H1 (cell line): ENCODE measurements at regions not wholly inside any gene's neighbourhood (a gene's known extent, or its start where the extent isn't known, plus 50 kb on each side); places are given as distances from the start of the nearest gene placed in this dataset.

Experiments
- CTCF ChIA-PET: fragments of 300-600 bp; sonication (Branson Sonifier 250); formaldehyde crosslinking; loops from one replicate; lab custom pipeline; 2021; ENCODE audit not compliant: partially characterized antibody; lab: Charles Lee
- POLR2A ChIA-PET: fragments of 300-600 bp; sonication (Branson Sonifier 250); formaldehyde crosslinking; loops from one replicate; lab custom pipeline; 2021; ENCODE audit warnings: inconsistent platforms; ENCODE audit not compliant: partially characterized antibody; lab: Charles Lee
- DNase-seq, 2 experiments: peaks; one replicate each; pipeline versions ENCODE4 v3.0.0 to v3.0.0-alpha.2; 2010 to 2022; ENCODE audit warnings: low spot score in 2 of 2, low read depth in 1 of 2, mixed read lengths in 1 of 2
- FAIRE-seq: peaks from 2 replicates; lab custom pipeline; 2011; peaks lifted over from hg19 to GRCh38; lab: Jason Lieb, UNC
- H2AFZ ChIP-seq: 2 replicates; pipeline ENCODE4 v1.8.1; 2012; ENCODE audit warnings: low read length, inconsistent platforms
- H2AK5ac ChIP-seq: 2 replicates; pipeline ENCODE4 v1.6.1; 2013; ENCODE audit warnings: low read depth, low read length
- H2BK120ac ChIP-seq: replicated peaks from 2 replicates; pipeline ENCODE3; 2013; ENCODE audit warnings: low read depth, low read length, inconsistent platforms
- H2BK12ac ChIP-seq: 2 replicates; pipeline ENCODE4 v1.6.1; 2013; ENCODE audit warnings: low read depth, low read length
- H2BK15ac ChIP-seq: 2 replicates; pipeline ENCODE4 v1.6.1; 2013; ENCODE audit warnings: low read length
- H2BK20ac ChIP-seq: 2 replicates; pipeline ENCODE4 v1.6.1; 2013; ENCODE audit warnings: low read length
- H2BK5ac ChIP-seq: 2 replicates; pipeline ENCODE4 v1.6.1; 2013; ENCODE audit warnings: low read depth, low read length
- H3K14ac ChIP-seq: 2 replicates; pipeline ENCODE4 v1.6.1; 2013; ENCODE audit warnings: inconsistent platforms; ENCODE audit not compliant: insufficient read length
- H3K18ac ChIP-seq: 2 replicates; pipeline ENCODE4 v1.6.1; 2013; ENCODE audit warnings: low read length; ENCODE audit errors: extremely low read depth
- H3K23ac ChIP-seq: 2 replicates; pipeline ENCODE4 v1.6.1; 2013; ENCODE audit warnings: inconsistent platforms; ENCODE audit not compliant: insufficient read length
- H3K23me2 ChIP-seq: 2 replicates; pipeline ENCODE4 v1.6.1; 2013; ENCODE audit warnings: low read depth, low read length
- H3K27ac ChIP-seq: 2 replicates; pipeline ENCODE4 v1.6.1; 2011; ENCODE audit warnings: low read depth, low read length, inconsistent platforms
- H3K27me3 ChIP-seq, 4 experiments: replicated peaks in 1 of 4; 1 replicate in 1 of 4; 2 replicates in 3 of 4; pipeline versions ENCODE4 v1.6.1 to v1.8.1; 2011 to 2013; ENCODE audit warnings: low read length in 3 of 4, mild to moderate bottlenecking in 3 of 4, inconsistent platforms in 2 of 4, mixed read lengths in 2 of 4, moderate library complexity in 1 of 4; ENCODE audit not compliant: control insufficient read depth in 3 of 4, insufficient read depth in 3 of 4; ENCODE audit errors: extremely low read depth in 1 of 4
- H3K36me3 ChIP-seq, 4 experiments: 2 replicates each; pipeline versions ENCODE4 v1.6.1 to v1.8.1; 2011 to 2013; ENCODE audit warnings: mild to moderate bottlenecking in 4 of 4, low read length in 3 of 4, moderate library complexity in 2 of 4, control low read depth in 1 of 4, inconsistent platforms in 1 of 4; ENCODE audit not compliant: insufficient read depth in 4 of 4, control insufficient read depth in 2 of 4
- H3K4ac ChIP-seq: replicated peaks from 2 replicates; pipeline ENCODE3; 2013; ENCODE audit warnings: low read length, low read depth, mixed read lengths, inconsistent platforms; ENCODE audit not compliant: insufficient read length
- H3K4me1 ChIP-seq, 4 experiments: replicated peaks in 1 of 4; 1 replicate in 1 of 4; 2 replicates in 3 of 4; pipeline versions ENCODE4 v1.6.1 to v1.8.1; 2011 to 2013; ENCODE audit warnings: low read length in 3 of 4, inconsistent platforms in 2 of 4, mixed read lengths in 1 of 4; ENCODE audit not compliant: insufficient read depth in 4 of 4, control insufficient read depth in 3 of 4
- H3K4me2 ChIP-seq, 2 experiments: 2 replicates each; pipeline versions ENCODE4 v1.6.1 to v1.8.1; 2011 to 2013; ENCODE audit warnings: low read depth in 2 of 2, low read length in 2 of 2, control low read depth in 1 of 2, inconsistent platforms in 1 of 2, mild to moderate bottlenecking in 1 of 2; ENCODE audit not compliant: insufficient read depth in 1 of 2
- H3K4me3 ChIP-seq, 4 experiments: fragments of 200-600, 300-600 bp in 1 of 4; sonication (generic), shearing (Covaris generic), sonication (Bioruptor Twin) in 1 of 4; 2 replicates each; pipeline versions ENCODE4 v1.5.1 to v1.8.1; 2011 to 2016; ENCODE audit warnings: low read length in 4 of 4, low read depth in 3 of 4, control low read depth in 2 of 4, inconsistent platforms in 2 of 4, mild to moderate bottlenecking in 2 of 4, mixed read lengths in 1 of 4, moderate library complexity in 1 of 4; ENCODE audit not compliant: insufficient read depth in 2 of 4; ENCODE audit errors: extremely low read depth in 1 of 4
- H3K56ac ChIP-seq: replicated peaks from 2 replicates; pipeline ENCODE3; 2013; ENCODE audit warnings: low read depth, mild to moderate bottlenecking, mixed read lengths, low read length, inconsistent platforms; ENCODE audit not compliant: insufficient read length
- H3K79me1 ChIP-seq: 2 replicates; pipeline ENCODE4 v1.6.1; 2013; ENCODE audit warnings: low read depth, low read length, control low read depth
- H3K79me2 ChIP-seq, 2 experiments: 2 replicates each; pipeline versions ENCODE4 v1.6.1 to v1.8.1; 2012 to 2013; ENCODE audit warnings: low read length in 2 of 2, mild to moderate bottlenecking in 2 of 2, inconsistent platforms in 1 of 2; ENCODE audit not compliant: insufficient read depth in 2 of 2, control insufficient read depth in 1 of 2
- H3K9ac ChIP-seq, 4 experiments: replicated peaks in 1 of 4; 1 replicate in 1 of 4; 2 replicates in 3 of 4; pipeline versions ENCODE4 v1.6.1 to v1.8.1; 2011 to 2013; ENCODE audit warnings: low read depth in 3 of 4, low read length in 3 of 4, control low read depth in 2 of 4, mild to moderate bottlenecking in 2 of 4, moderate library complexity in 2 of 4, inconsistent platforms in 1 of 4; ENCODE audit errors: extremely low read depth in 1 of 4
- H3K9me3 ChIP-seq, 2 experiments: 2 replicates each; pipeline versions ENCODE4 v1.6.1 to v1.8.1; 2012 to 2013; ENCODE audit warnings: mild to moderate bottlenecking in 2 of 2, moderate library complexity in 2 of 2, control low read depth in 1 of 2, inconsistent platforms in 1 of 2, low read depth in 1 of 2, low read length in 1 of 2, mixed read lengths in 1 of 2; ENCODE audit not compliant: insufficient read depth in 2 of 2
- H4K20me1 ChIP-seq, 2 experiments: replicated peaks in 1 of 2; 2 replicates each; pipeline versions ENCODE3 to v1.8.1; 2011 to 2013; ENCODE audit warnings: inconsistent platforms in 2 of 2, low read length in 2 of 2, mild to moderate bottlenecking in 1 of 2; ENCODE audit not compliant: insufficient read depth in 2 of 2, control insufficient read depth in 1 of 2
- H4K5ac ChIP-seq: 2 replicates; pipeline ENCODE4 v1.6.1; 2013; ENCODE audit warnings: low read length, low read depth, mixed read lengths, inconsistent platforms; ENCODE audit not compliant: insufficient read length
- H4K8ac ChIP-seq: 2 replicates; pipeline ENCODE4 v1.8.0; 2013; ENCODE audit warnings: mild to moderate bottlenecking, moderate library complexity, low read length, inconsistent platforms; ENCODE audit not compliant: insufficient read depth; ENCODE audit errors: extremely low read depth
- H4K91ac ChIP-seq: replicated peaks from 2 replicates; pipeline ENCODE3; 2013; ENCODE audit warnings: low read length, mixed read lengths, inconsistent platforms; ENCODE audit not compliant: insufficient read length
- BACH1 ChIP-seq: IDR thresholded peaks from 2 replicates; pipeline ENCODE4 v1.6.1; 2012; ENCODE audit warnings: low read length, improper control_type of control experiment
- JUN ChIP-seq: IDR thresholded peaks from 2 replicates; pipeline ENCODE4 v1.6.1; 2011; ENCODE audit warnings: low read depth, mild to moderate bottlenecking, improper control_type of control experiment, low read length
- NANOG ChIP-seq: IDR thresholded peaks from 2 replicates; pipeline ENCODE4 v1.6.1; 2011; ENCODE audit warnings: low read length, low read depth, mild to moderate bottlenecking, inconsistent platforms; ENCODE audit not compliant: insufficient read depth, poor library complexity, severe bottlenecking
- TBP ChIP-seq: IDR thresholded peaks from 2 replicates; pipeline ENCODE4 v1.6.1; 2011; ENCODE audit warnings: low read depth, low read length, improper control_type of control experiment
- WGBS, 2 experiments: shearing (Covaris generic) in 1 of 2; methylation state at CpG; one replicate each; pipeline versions ENCODE4 v1.1.6 to v1.1.7; 2013 to 2015; ENCODE audit warnings: low lambda C conversion rate in 2 of 2, mixed read lengths in 2 of 2, inconsistent platforms in 1 of 2, low coverage in 1 of 2, missing lambda C conversion rate in 1 of 2; ENCODE audit not compliant: insufficient replicate concordance in 2 of 2, insufficient coverage in 1 of 2, insufficient read length in 1 of 2; ENCODE audit errors: extremely low coverage in 1 of 2, missing lambda C conversion rate in 1 of 2; 5-methylcytosine and 5-hydroxymethylcytosine counted together
- TF ChIP-seq, protein P1 (sequence below): IDR thresholded peaks from 2 replicates; pipeline ENCODE4 v1.6.1; 2011; ENCODE audit warnings: low read depth, mild to moderate bottlenecking, low read length; ENCODE audit not compliant: insufficient read depth
- TF ChIP-seq, protein P2 (sequence below): IDR thresholded peaks from 2 replicates; pipeline ENCODE4 v1.6.1; 2012; ENCODE audit warnings: inconsistent platforms

DNA sequence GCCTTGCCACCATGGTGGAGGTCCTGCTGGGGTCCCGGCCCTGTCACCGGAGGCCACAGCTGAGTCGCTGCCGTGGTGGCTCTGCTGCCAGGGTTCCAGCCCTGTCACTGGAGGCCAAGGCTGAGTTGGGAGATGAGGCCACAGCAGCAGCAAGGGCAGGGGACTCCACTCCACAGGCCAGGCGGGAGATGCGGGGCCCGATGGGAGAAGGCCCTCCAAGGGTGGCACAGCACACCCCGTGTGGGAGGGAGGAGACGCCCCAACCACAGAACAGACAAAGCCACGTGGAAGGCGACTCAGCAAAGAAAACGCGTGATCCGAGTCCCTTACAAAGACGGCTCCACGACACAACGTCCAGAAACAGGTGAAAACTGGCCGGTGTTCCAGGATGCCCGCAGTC lies 159.3 kb downstream of the BRD1 start:
- peaks cover 0 to 16% (median 4%) of the 10 kb centered on the region in 4 experiments for H3K4me1 ChIP-seq
- H2BK20ac ChIP-seq, result 0 out of 2 replicates have a peak overlapping the region, but pooled peaks have one; percentile 48
- peak overlapping the region; percentile 75; the same call in 1 of the 2 replicates for H2BK12ac ChIP-seq
- H3K9me3 ChIP-seq, result peaks cover 0 to 6% of the 10 kb centered on the region in 2 experiments; a peak in 3 of 4 replicates
- H2BK120ac ChIP-seq, result no peak overlapping the region
- no peak overlapping the region for H3K4me3 ChIP-seq
- H3K79me2 ChIP-seq, result no peaks in the 10 kb centered on the region
- ChIA-PET POLR2A (interaction anchor here (0.8 kb wide), 1 partner anchor 8 kb away, joined by 3 read pairs; no protein-coding TSS in a partner anchor), CTCF (interaction anchor here (1.7 kb wide), 1 partner anchor 8 kb away, joined by 4 read pairs; no protein-coding TSS in a partner anchor)
- H3K27me3 ChIP-seq, result peaks cover 24 to 48% (median 38%) of the 10 kb centered on the region in 4 experiments
- no peak overlapping the region; the same call in 1 of the 2 replicates for H3K18ac ChIP-seq
- H3K4me2 ChIP-seq, result no peak overlapping the region
- no peaks in the 10 kb centered on the region for H3K79me1 ChIP-seq
- no peak overlapping the region for H2BK5ac ChIP-seq
- peaks cover 0 to 1% of the 10 kb centered on the region in 2 experiments for H4K20me1 ChIP-seq
- H2BK15ac ChIP-seq, result no peak overlapping the region
- TF ChIP-seq NANOG, result no peak
- no peak for TF ChIP-seq TBP
- TF ChIP-seq, protein P1, sequence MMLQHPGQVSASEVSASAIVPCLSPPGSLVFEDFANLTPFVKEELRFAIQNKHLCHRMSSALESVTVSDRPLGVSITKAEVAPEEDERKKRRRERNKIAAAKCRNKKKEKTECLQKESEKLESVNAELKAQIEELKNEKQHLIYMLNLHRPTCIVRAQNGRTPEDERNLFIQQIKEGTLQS, result no peak
- TF ChIP-seq, protein P2, sequence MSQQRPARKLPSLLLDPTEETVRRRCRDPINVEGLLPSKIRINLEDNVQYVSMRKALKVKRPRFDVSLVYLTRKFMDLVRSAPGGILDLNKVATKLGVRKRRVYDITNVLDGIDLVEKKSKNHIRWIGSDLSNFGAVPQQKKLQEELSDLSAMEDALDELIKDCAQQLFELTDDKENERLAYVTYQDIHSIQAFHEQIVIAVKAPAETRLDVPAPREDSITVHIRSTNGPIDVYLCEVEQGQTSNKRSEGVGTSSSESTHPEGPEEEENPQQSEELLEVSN, result no peak
- TF ChIP-seq JUN, result no peak
- TF ChIP-seq BACH1, result no peak
- no peak overlapping the region for H3K4ac ChIP-seq
- no peak overlapping the region for H4K8ac ChIP-seq
- H3K9ac ChIP-seq, result no peak overlapping the region; a peak in 1 of 7 replicates
- H2AFZ ChIP-seq, result no peak overlapping the region
- H3K36me3 ChIP-seq, result no peaks in the 10 kb centered on the region
- H3K23ac ChIP-seq, result no peak overlapping the region
- no peak overlapping the region for H4K5ac ChIP-seq
- DNase-seq (peak in 1 of 2 experiments; percentile 33), FAIRE-seq (no peak)
- peaks cover 9% of the 10 kb centered on the region; the same call in 1 of the 2 replicates for H3K23me2 ChIP-seq
- no peak overlapping the region for H2AK5ac ChIP-seq
- WGBS, 2 experiments, result 94% methylated on average over 19 of the region's 19 CpGs; no CpG with 5 or more reads in 1 of the 2 experiments
- H3K56ac ChIP-seq, result no peak overlapping the region
- no peak overlapping the region for H4K91ac ChIP-seq
- no peak overlapping the region for H3K27ac ChIP-seq
- H3K14ac ChIP-seq, result no peak overlapping the region
